ENCODE measurements at regions not wholly inside any gene's neighbourhood (a gene's known extent, or its start where the extent isn't known, plus 50 kb on each side); places are given as distances from the start of the nearest gene placed in this dataset.
"Not testable (repeated sequence)": the region's sequence is repeated elsewhere in the genome, so short reads cannot be mapped to it uniquely, and the experiment has no call there.

DNA sequence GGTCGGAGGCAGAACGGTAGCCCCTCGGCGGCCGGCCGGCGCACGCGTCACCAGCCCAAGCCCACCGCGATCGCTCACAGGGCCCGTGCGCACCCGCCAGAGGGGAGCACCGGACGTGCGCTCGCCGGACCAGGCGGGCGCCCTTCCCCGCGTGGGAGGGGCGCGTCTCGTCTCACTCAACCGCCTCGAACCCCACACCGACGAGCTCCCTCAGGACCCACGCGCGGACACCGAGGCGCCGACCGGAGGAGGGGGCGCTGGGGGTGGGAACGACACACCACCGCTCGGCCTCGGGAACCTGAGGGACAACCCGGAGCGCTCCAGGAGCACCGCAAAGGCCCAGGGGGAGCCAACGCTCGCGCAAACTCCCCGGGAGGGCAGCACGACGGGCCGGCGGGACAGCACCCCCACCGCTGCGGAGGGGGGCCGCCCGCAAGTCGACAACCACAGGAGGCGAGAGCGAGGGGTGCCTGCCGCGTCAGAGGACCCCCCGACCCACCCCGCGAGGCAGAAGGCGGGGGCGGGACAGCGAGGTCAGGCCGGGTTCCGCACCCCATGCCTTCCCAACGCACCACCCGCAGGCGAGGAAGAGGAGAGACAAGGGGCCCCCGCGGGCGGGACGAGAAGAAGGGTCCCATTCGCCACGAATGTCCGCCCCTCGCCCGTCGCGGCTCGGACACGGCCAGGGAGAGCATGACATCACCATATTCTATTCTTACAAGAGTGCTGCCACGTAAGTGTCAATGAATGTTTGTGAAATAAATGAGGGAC, 512.7 kb upstream of the ZNF337 start:
- Histone ChIP-seq H3K27me3 (ENCODE audit: control insufficient read depth, insufficient read depth, low read length) (peaks cover 44% of the 10 kb centered on the region), H3K4me3 (ENCODE audit: low read depth, low read length) (peak overlapping the region; percentile 50), H3K4me1 (ENCODE audit: control insufficient read depth, insufficient read depth, low read length) (no peaks in the 10 kb centered on the region), H3K36me3 (ENCODE audit: control insufficient read depth, insufficient read depth, low read length) (no peaks in the 10 kb centered on the region), H3K9ac (ENCODE audit: low read depth, low read length) (no peak overlapping the region), H3K9me3 (ENCODE audit: control insufficient read depth, insufficient read depth, low read length) (no peaks in the 10 kb centered on the region)

DNA sequence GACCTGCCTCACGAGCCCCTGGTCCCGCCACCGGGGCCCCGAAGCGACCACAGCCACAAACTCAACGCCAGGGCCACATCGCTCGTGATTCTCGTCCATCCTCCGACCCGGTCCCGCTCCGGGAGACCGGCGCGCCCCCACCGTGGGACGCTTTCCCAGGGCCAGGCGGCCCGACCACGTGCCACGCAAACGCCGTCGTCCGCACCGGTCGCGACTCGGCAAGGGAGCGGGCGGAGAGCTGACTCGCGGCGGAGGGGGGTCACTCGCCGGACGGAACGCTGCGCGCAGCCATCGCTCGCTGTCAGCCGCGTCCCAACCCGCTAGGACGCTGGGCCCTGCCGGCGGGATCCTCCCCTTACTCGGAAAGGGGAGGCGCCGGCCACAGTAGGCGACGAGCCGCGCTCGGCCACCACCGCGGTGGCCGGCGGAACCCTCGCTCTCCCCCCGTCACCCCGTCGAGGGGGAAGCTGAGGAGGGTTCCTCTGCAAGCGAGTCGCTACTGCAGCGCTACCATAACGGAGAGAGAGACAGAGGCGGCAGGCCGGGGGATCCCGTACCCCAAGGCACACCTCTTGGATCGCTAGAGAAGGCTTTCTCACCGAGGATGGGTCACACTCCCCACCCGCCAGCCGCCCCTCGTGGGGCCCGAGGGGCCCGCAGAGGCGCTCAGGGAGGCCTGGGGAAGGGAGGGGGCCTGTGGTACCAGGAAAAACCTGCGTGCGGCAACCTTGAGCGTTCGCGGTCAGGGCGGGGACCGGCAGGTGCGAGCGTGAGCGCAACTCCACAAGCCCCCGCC, 511.8 kb upstream of the ZNF337 start:
- Histone ChIP-seq H3K9ac (ENCODE audit: low read depth, low read length) (no peak overlapping the region), H3K4me3 (ENCODE audit: low read depth, low read length) (peak overlapping the region; percentile 54), H3K27me3 (ENCODE audit: control insufficient read depth, insufficient read depth, low read length) (peaks cover 44% of the 10 kb centered on the region)

DNA sequence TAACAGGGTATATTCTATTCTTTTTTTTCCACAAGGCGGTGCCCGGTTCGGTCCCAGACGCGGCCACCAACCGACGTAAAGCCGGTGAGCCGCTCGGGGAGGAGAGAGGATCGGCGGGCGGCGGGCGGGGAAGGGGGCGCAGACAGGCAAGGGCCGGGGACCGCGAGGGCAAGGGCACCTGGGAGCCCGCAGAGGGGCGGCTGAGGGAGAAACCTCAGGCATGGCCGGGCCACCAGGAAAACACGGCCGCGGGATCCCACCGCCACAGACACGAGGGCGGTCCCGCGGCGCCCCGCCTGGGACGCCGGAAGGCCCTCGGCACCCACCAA, 511.3 kb upstream of the ZNF337 start:
- H3K36me3 ChIP-seq (ENCODE audit: control insufficient read depth, insufficient read depth, low read length); H3K9ac ChIP-seq (ENCODE audit: low read depth, low read length); H3K9me3 ChIP-seq (ENCODE audit: control insufficient read depth, insufficient read depth, low read length); H3K4me1 ChIP-seq (ENCODE audit: control insufficient read depth, insufficient read depth, low read length): not testable (repeated sequence)
- peak overlapping the region; percentile 54 for H3K4me3 ChIP-seq (ENCODE audit: low read depth, low read length)
- H3K27me3 ChIP-seq (ENCODE audit: control insufficient read depth, insufficient read depth, low read length): peaks cover 44% of the 10 kb centered on the region

More for the DNA sequence above, 511.8 kb upstream of the ZNF337 start:
- Histone ChIP-seq H3K4me1 (ENCODE audit: control insufficient read depth, insufficient read depth, low read length) (no peaks in the 10 kb centered on the region), H3K9me3 (ENCODE audit: control insufficient read depth, insufficient read depth, low read length) (no peaks in the 10 kb centered on the region), H3K36me3 (ENCODE audit: control insufficient read depth, insufficient read depth, low read length) (no peaks in the 10 kb centered on the region)

DNA sequence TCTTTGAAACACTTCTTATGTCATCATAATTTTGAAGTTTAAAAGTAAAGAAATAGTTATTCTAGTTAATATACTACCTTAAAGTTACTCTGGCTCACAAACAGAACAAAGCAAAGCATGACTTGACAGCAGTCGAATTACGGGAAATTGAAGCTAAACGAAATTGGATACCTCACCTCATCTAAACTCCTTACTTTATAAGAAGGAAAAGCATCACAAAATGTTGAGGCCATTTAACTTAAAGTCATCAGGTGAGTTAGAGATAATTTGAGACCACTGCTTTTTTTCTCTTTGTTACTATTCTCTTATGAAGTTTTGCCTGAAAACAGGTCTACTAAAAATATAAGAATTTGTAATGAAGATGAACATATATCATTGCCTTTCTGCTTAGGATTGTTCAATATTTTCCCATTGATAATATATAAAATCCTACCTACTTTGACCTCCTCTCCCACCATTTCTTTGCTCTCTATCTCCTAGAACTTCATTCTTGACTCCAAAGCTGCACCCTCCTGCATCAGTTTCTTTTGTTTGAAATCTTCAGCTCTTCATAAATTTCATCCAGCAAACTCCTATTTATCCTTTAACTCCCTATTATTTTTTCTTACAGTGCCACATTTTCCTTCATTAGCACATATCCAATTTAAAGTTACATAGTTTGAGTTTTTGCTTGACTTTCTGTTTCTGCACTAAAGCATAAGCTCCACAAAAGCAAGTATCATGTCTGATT, 510.7 kb upstream of the ZNF337 start:
- Histone ChIP-seq H3K4me3 (ENCODE audit: low read depth, low read length) (peak overlapping the region; percentile 54), H3K9ac (ENCODE audit: low read depth, low read length) (no peak overlapping the region), H3K9me3 (ENCODE audit: control insufficient read depth, insufficient read depth, low read length) (no peaks in the 10 kb centered on the region), H3K4me1 (ENCODE audit: control insufficient read depth, insufficient read depth, low read length) (no peaks in the 10 kb centered on the region), H3K36me3 (ENCODE audit: control insufficient read depth, insufficient read depth, low read length) (no peaks in the 10 kb centered on the region), H3K27me3 (ENCODE audit: control insufficient read depth, insufficient read depth, low read length) (peaks cover 42% of the 10 kb centered on the region)

DNA sequence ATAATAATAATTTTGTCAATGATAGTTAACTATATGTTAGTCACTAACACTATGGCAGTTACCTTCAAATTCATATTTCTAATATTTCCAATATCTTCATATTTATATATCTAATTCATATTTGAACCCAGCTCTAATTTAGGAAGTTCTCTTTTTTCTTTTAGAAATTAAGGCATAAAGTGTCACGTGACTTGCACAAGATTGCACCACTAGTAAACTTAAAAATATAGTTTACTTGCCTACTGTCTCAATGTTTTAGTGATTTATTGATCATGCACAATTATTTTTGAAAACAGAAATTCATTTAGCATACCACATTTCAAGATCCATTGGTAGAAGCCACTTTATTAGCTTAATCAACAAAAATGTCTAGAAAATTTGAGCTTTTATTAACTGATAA, 508.7 kb upstream of the ZNF337 start:
- Histone ChIP-seq H3K27me3 (ENCODE audit: control insufficient read depth, insufficient read depth, low read length) (peaks cover 36% of the 10 kb centered on the region), H3K4me1 (ENCODE audit: control insufficient read depth, insufficient read depth, low read length) (no peaks in the 10 kb centered on the region), H3K36me3 (ENCODE audit: control insufficient read depth, insufficient read depth, low read length) (no peaks in the 10 kb centered on the region), H3K9ac (ENCODE audit: low read depth, low read length) (no peak overlapping the region), H3K9me3 (ENCODE audit: control insufficient read depth, insufficient read depth, low read length) (no peaks in the 10 kb centered on the region), H3K4me3 (ENCODE audit: low read depth, low read length) (no peak overlapping the region)

GRCh38 chr20:26201026-26201425, 504.4 kb upstream of the ZNF337 start:
- not testable (repeated sequence) for H3K36me3 ChIP-seq (ENCODE audit: control insufficient read depth, insufficient read depth, low read length); H3K4me3 ChIP-seq (ENCODE audit: low read depth, low read length); H3K4me1 ChIP-seq (ENCODE audit: control insufficient read depth, insufficient read depth, low read length)

DNA sequence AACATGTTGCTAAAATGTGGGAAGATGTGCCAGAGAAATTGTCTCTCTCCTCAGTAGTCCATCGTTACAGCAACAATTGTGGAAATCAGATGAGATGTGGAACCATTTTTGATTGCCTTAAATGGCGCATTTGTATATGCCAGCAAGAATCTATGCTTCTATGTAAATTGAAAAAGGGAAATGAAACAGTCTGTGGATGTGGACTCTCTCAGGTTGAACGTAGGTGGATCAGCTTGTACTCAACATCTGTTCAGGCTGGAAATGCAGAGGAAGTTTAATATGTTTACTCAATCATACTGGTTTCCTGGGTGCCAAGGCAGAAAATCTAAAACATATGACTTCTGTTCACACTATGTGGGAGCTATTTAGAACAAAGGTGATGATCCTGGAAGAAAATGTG, 490.7 kb upstream of the ZNF337 start:
- H3K9ac ChIP-seq (ENCODE audit: low read depth, low read length); H3K4me3 ChIP-seq (ENCODE audit: low read depth, low read length); H3K9me3 ChIP-seq (ENCODE audit: control insufficient read depth, insufficient read depth, low read length); H3K27me3 ChIP-seq (ENCODE audit: control insufficient read depth, insufficient read depth, low read length); H3K4me1 ChIP-seq (ENCODE audit: control insufficient read depth, insufficient read depth, low read length); H3K36me3 ChIP-seq (ENCODE audit: control insufficient read depth, insufficient read depth, low read length): not testable (repeated sequence)

More at GRCh38 chr20:26201026-26201425, 504.4 kb upstream of the ZNF337 start:
- H3K9ac ChIP-seq (ENCODE audit: low read depth, low read length); H3K27me3 ChIP-seq (ENCODE audit: control insufficient read depth, insufficient read depth, low read length); H3K9me3 ChIP-seq (ENCODE audit: control insufficient read depth, insufficient read depth, low read length): not testable (repeated sequence)

DNA sequence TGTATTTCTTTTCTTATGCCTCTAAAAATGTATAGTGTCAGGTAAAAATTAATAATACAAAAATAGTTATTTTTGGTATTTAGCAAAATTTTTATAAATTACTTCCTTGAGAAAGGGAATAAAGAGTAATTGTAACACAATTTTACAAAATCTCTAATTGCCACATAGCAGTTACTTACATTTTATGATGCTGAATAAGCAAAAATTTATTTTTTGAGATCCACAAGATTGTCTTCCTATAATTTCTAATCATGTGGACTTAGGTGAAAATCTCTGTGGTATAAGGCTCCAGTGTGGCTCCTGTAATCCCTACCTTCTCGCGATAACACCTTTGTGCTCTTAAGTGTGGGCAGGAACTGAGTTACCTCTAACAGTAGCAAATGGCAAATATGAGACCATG, 487.1 kb upstream of the ZNF337 start:
- H3K9me3 ChIP-seq (ENCODE audit: control insufficient read depth, insufficient read depth, low read length); H3K4me1 ChIP-seq (ENCODE audit: control insufficient read depth, insufficient read depth, low read length); H3K27me3 ChIP-seq (ENCODE audit: control insufficient read depth, insufficient read depth, low read length); H3K9ac ChIP-seq (ENCODE audit: low read depth, low read length); H3K36me3 ChIP-seq (ENCODE audit: control insufficient read depth, insufficient read depth, low read length); H3K4me3 ChIP-seq (ENCODE audit: low read depth, low read length): not testable (repeated sequence)

DNA sequence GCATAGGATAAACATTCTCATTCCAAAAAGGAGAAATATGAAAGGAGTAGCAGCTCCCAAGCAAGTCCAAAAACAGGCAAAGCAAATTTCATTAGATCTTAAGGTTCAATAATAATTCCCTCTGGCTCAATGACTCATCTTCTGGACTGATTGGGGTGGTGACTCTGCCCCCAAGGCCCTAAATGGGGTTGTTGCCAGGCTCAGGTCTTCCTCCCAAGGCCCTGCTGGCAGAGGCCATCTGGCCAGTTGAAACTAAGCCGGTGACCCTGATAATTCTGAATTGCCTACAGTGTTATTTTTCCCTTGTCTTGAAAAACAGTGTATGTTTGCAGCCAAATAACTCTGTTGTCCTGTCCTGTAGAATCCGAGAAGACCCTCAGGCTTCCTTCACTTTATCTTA, 484.7 kb upstream of the ZNF337 start:
- H3K27me3 ChIP-seq (ENCODE audit: control insufficient read depth, insufficient read depth, low read length); H3K9me3 ChIP-seq (ENCODE audit: control insufficient read depth, insufficient read depth, low read length); H3K36me3 ChIP-seq (ENCODE audit: control insufficient read depth, insufficient read depth, low read length); H3K4me3 ChIP-seq (ENCODE audit: low read depth, low read length); H3K4me1 ChIP-seq (ENCODE audit: control insufficient read depth, insufficient read depth, low read length); H3K9ac ChIP-seq (ENCODE audit: low read depth, low read length): not testable (repeated sequence)

DNA sequence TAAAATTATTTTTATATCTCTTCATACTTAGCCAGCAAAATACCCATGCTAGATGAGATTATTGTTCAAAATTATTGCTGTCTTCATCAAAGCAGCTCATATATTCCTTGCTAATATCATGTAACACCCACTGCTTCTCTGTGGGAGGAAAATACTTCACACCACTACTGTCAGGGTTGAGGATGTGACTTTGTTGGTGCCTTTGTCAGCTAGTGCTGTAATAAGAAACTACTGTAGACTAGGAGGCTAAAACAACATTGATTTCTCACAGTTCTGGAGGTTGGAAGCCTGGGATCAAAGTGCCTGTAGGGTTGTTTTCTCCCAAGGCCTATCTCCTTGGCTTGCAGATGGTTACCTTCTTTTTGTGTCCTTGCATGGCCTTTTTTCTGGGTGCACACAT, 475.2 kb upstream of the ZNF337 start:
- not testable (repeated sequence) for H3K27me3 ChIP-seq (ENCODE audit: control insufficient read depth, insufficient read depth, low read length); H3K9me3 ChIP-seq (ENCODE audit: control insufficient read depth, insufficient read depth, low read length); H3K9ac ChIP-seq (ENCODE audit: low read depth, low read length)

DNA sequence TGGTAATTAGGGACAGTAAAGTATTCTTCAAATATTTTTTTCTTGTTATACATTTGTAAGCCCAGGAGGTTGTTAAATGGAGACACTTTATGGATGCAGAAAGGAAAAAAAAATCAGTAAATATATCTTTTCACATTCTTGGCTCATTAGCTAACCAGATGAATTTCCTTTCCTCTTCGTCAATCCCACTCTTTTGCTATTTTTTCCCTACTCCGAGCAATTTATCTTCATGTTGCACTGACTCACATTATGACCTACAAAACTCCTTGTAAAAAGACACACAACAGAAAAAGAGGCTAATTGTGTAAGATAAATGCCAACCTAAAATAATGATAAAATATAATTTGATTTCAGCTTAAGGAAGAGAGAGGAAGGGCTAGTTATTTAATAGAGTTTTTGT, 472.9 kb upstream of the ZNF337 start:
- H3K27me3 ChIP-seq (ENCODE audit: control insufficient read depth, insufficient read depth, low read length): no peaks in the 10 kb centered on the region

More for the DNA sequence above, 475.2 kb upstream of the ZNF337 start:
- H3K4me1 ChIP-seq (ENCODE audit: control insufficient read depth, insufficient read depth, low read length); H3K4me3 ChIP-seq (ENCODE audit: low read depth, low read length); H3K36me3 ChIP-seq (ENCODE audit: control insufficient read depth, insufficient read depth, low read length): not testable (repeated sequence)

DNA sequence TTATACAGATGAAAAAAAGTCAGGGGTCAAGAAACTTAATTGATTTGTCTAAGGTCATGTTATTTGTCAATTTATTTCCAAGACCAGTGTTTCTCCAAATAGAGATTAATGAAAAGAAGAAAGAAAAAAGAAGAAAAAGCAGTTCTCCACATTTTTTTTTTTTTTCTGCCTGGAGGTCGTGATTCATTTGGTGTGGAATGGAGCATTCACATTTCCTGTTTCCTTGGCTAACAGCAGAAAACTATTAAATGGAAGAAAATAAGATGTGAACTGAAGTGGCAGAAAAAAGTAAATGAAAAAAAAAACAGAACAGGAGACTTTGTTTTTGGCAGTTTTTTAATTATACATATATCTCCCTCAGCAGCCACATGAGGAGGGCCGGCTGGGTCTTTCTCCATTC, 470.8 kb upstream of the ZNF337 start:
- Histone ChIP-seq H3K9me3 (ENCODE audit: control insufficient read depth, insufficient read depth, low read length) (no peaks in the 10 kb centered on the region), H3K36me3 (ENCODE audit: control insufficient read depth, insufficient read depth, low read length) (no peaks in the 10 kb centered on the region), H3K27me3 (ENCODE audit: control insufficient read depth, insufficient read depth, low read length) (no peaks in the 10 kb centered on the region), H3K9ac (ENCODE audit: low read depth, low read length) (no peak overlapping the region), H3K4me3 (ENCODE audit: low read depth, low read length) (no peak overlapping the region), H3K4me1 (ENCODE audit: control insufficient read depth, insufficient read depth, low read length) (no peaks in the 10 kb centered on the region)

More for the DNA sequence above, 472.9 kb upstream of the ZNF337 start:
- no peaks in the 10 kb centered on the region for H3K9me3 ChIP-seq (ENCODE audit: control insufficient read depth, insufficient read depth, low read length)
- no peaks in the 10 kb centered on the region for H3K4me1 ChIP-seq (ENCODE audit: control insufficient read depth, insufficient read depth, low read length)
- H3K9ac ChIP-seq (ENCODE audit: low read depth, low read length): no peak overlapping the region
- no peaks in the 10 kb centered on the region for H3K36me3 ChIP-seq (ENCODE audit: control insufficient read depth, insufficient read depth, low read length)
- H3K4me3 ChIP-seq (ENCODE audit: low read depth, low read length): no peak overlapping the region

Data from iPS-15b (cell line).